CD4-positive, alpha-beta T cell treated with Interleukin-12 subunit alpha and Interleukin-12 subunit beta, for 1 hour (primary cell): ENCODE measurements at regions not wholly inside any gene's neighbourhood (a gene's known extent, or its start where the extent isn't known, plus 50 kb on each side); places are given as distances from the start of the nearest gene placed in this dataset.

Experiments used
- DNase-seq: peaks from one replicate; pipeline ENCODE4 v3.0.0-alpha.2; 2020

- DNase-seq: no peak
Measured at GRCh38 chrX:118167361-118167760, 50.8 kb upstream of the KLHL13 start.

- DNase-seq: no peak
Measured at GRCh38 chrX:118171356-118171755, 54.7 kb upstream of the KLHL13 start.

- DNase-seq: no peak
Measured at GRCh38 chrX:118174516-118175098, 58.0 kb upstream of the KLHL13 start.

GRCh38 chrX:118177708-118178107 is 61.1 kb upstream of the KLHL13 start:
- DNase-seq: no peak

- DNase-seq: no peak
Measured at GRCh38 chrX:118178450-118178849, 61.8 kb upstream of the KLHL13 start.

GRCh38 chrX:118179161-118179560 is 62.6 kb upstream of the KLHL13 start:
- DNase-seq: no peak

GRCh38 chrX:118179718-118180117 is 63.1 kb upstream of the KLHL13 start:
- DNase-seq: no peak

- DNase-seq: no peak
Measured at GRCh38 chrX:118181030-118181429, 64.4 kb upstream of the KLHL13 start.

- DNase-seq: no peak
Measured at GRCh38 chrX:118182025-118182424, 65.4 kb upstream of the KLHL13 start.

- no peak for DNase-seq
Measured at GRCh38 chrX:118182681-118183080, 66.1 kb upstream of the KLHL13 start.

GRCh38 chrX:118183606-118184005 is 67.0 kb upstream of the KLHL13 start:
- no peak for DNase-seq

GRCh38 chrX:118187100-118187499 is 70.5 kb upstream of the KLHL13 start:
- DNase-seq: no peak

GRCh38 chrX:118189000-118189399 is 72.4 kb upstream of the KLHL13 start:
- no peak for DNase-seq

GRCh38 chrX:118189628-118190027 is 73.0 kb upstream of the KLHL13 start:
- DNase-seq: no peak

GRCh38 chrX:118197730-118198129 is 81.1 kb upstream of the KLHL13 start:
- no peak for DNase-seq

- no peak for DNase-seq
Measured at GRCh38 chrX:118198577-118198976, 82.0 kb upstream of the KLHL13 start.

- DNase-seq: no peak
Measured at GRCh38 chrX:118199997-118200396, 83.4 kb upstream of the KLHL13 start.

GRCh38 chrX:118205421-118206395 is 89.1 kb upstream of the KLHL13 start:
- no peak for DNase-seq

- DNase-seq: no peak
Measured at GRCh38 chrX:118207831-118208453, 91.3 kb upstream of the KLHL13 start.

- DNase-seq: no peak
Measured at GRCh38 chrX:118208481-118208880, 91.9 kb upstream of the KLHL13 start.

GRCh38 chrX:118211891-118212816 is 95.5 kb upstream of the KLHL13 start:
- no peak for DNase-seq

GRCh38 chrX:118212817-118213183 is 96.2 kb upstream of the KLHL13 start:
- DNase-seq: no peak

- no peak for DNase-seq
Measured at GRCh38 chrX:118215346-118215745, 98.7 kb upstream of the KLHL13 start.
